Liver (tissue), 3 donors: ENCODE measurements at regions not wholly inside any gene's neighbourhood (a gene's known extent, or its start where the extent isn't known, plus 50 kb on each side); places are given as distances from the start of the nearest gene placed in this dataset.

Experiments used
- RAD21 ChIP-seq, 2 donors: IDR thresholded peaks; 2 replicates each; pipeline ENCODE4 v1.6.1; 2016; ENCODE audit warnings: antibody characterized with exemption in 2 of 2, mild to moderate bottlenecking in 2 of 2
- YY1 ChIP-seq: IDR thresholded peaks from 2 replicates; pipeline ENCODE4 v1.6.1; 2016; ENCODE audit warnings: antibody characterized with exemption, mild to moderate bottlenecking
- TF ChIP-seq, protein P1 (sequence below): fragments of 150-350 bp; IDR thresholded peaks from 2 replicates; pipeline ENCODE4 v1.5.1; 2017; ENCODE audit warnings: improper control_type of control experiment, low read depth, low read length; ENCODE audit not compliant: missing input control
- TF ChIP-seq, protein P2 (sequence below): IDR thresholded peaks from 2 replicates; pipeline ENCODE4 v1.6.1; 2016; ENCODE audit warnings: antibody characterized with exemption
- TF ChIP-seq, protein P3 (sequence below): IDR thresholded peaks from 2 replicates; pipeline ENCODE4 v1.6.1; 2016; ENCODE audit warnings: antibody characterized with exemption, mild to moderate bottlenecking
- donor health status: healthy.
- donor health status: healthy.

DNA sequence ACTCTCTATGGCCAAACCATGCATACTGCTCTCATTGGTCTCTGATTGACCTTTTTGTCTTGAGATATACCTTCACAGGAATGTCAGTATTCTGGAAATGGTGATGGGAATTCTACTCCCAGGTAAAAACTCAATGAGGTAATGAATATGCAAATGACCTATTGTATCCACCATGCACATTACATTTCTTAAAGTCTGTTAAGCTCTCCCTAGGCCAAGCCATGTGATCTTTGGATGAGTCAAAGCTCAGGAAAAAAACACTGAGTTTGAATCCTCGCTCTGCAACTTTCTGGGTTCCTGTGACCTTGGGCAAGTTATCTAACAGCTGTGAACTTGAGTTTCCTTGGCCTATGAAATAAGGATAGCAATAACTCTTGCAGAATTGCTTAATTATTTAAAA lies 175.4 kb downstream of the PPP1R2C start:
- TF ChIP-seq RAD21 (IDR thresholded peaks at IDR 0.05) = no peak
- TF ChIP-seq, protein P1, sequence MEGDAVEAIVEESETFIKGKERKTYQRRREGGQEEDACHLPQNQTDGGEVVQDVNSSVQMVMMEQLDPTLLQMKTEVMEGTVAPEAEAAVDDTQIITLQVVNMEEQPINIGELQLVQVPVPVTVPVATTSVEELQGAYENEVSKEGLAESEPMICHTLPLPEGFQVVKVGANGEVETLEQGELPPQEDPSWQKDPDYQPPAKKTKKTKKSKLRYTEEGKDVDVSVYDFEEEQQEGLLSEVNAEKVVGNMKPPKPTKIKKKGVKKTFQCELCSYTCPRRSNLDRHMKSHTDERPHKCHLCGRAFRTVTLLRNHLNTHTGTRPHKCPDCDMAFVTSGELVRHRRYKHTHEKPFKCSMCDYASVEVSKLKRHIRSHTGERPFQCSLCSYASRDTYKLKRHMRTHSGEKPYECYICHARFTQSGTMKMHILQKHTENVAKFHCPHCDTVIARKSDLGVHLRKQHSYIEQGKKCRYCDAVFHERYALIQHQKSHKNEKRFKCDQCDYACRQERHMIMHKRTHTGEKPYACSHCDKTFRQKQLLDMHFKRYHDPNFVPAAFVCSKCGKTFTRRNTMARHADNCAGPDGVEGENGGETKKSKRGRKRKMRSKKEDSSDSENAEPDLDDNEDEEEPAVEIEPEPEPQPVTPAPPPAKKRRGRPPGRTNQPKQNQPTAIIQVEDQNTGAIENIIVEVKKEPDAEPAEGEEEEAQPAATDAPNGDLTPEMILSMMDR = no peak
- TF ChIP-seq, protein P2, sequence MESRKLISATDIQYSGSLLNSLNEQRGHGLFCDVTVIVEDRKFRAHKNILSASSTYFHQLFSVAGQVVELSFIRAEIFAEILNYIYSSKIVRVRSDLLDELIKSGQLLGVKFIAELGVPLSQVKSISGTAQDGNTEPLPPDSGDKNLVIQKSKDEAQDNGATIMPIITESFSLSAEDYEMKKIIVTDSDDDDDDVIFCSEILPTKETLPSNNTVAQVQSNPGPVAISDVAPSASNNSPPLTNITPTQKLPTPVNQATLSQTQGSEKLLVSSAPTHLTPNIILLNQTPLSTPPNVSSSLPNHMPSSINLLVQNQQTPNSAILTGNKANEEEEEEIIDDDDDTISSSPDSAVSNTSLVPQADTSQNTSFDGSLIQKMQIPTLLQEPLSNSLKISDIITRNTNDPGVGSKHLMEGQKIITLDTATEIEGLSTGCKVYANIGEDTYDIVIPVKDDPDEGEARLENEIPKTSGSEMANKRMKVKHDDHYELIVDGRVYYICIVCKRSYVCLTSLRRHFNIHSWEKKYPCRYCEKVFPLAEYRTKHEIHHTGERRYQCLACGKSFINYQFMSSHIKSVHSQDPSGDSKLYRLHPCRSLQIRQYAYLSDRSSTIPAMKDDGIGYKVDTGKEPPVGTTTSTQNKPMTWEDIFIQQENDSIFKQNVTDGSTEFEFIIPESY = no peak
- TF ChIP-seq, protein P3, sequence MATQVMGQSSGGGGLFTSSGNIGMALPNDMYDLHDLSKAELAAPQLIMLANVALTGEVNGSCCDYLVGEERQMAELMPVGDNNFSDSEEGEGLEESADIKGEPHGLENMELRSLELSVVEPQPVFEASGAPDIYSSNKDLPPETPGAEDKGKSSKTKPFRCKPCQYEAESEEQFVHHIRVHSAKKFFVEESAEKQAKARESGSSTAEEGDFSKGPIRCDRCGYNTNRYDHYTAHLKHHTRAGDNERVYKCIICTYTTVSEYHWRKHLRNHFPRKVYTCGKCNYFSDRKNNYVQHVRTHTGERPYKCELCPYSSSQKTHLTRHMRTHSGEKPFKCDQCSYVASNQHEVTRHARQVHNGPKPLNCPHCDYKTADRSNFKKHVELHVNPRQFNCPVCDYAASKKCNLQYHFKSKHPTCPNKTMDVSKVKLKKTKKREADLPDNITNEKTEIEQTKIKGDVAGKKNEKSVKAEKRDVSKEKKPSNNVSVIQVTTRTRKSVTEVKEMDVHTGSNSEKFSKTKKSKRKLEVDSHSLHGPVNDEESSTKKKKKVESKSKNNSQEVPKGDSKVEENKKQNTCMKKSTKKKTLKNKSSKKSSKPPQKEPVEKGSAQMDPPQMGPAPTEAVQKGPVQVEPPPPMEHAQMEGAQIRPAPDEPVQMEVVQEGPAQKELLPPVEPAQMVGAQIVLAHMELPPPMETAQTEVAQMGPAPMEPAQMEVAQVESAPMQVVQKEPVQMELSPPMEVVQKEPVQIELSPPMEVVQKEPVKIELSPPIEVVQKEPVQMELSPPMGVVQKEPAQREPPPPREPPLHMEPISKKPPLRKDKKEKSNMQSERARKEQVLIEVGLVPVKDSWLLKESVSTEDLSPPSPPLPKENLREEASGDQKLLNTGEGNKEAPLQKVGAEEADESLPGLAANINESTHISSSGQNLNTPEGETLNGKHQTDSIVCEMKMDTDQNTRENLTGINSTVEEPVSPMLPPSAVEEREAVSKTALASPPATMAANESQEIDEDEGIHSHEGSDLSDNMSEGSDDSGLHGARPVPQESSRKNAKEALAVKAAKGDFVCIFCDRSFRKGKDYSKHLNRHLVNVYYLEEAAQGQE = no peak
- TF ChIP-seq YY1 = no peak
